Lower lobe of right lung (tissue), 2 donors: ENCODE measurements at regions not wholly inside any gene's neighbourhood (a gene's known extent, or its start where the extent isn't known, plus 50 kb on each side); places are given as distances from the start of the nearest gene placed in this dataset.

ENCODE experiments used
- ATAC-seq, 2 donors: fragments of 200-7000 bp; cut with Tn5 transposase; one replicate each; pipeline ENCODE4 v1.9.1; 2020 to 2022; ENCODE audit warnings: mild to moderate bottlenecking in 2 of 2, moderate library complexity in 2 of 2
- DNase-seq: peaks from one replicate; pipeline ENCODE4 v3.0.0-alpha.2; 2020
- H3K27ac ChIP-seq: fragments of 200-600 bp; one replicate; pipeline ENCODE4 v1.8.0; 2022
- H3K27me3 ChIP-seq: fragments of 200-600 bp; one replicate; pipeline ENCODE4 v1.8.0; 2022; ENCODE audit warnings: low read depth
- H3K36me3 ChIP-seq: fragments of 200-600 bp; one replicate; pipeline ENCODE4 v1.8.0; 2022; ENCODE audit warnings: mild to moderate bottlenecking
- H3K4me1 ChIP-seq: fragments of 200-600 bp; one replicate; pipeline ENCODE4 v1.8.0; 2022
- H3K4me3 ChIP-seq: fragments of 200-600 bp; one replicate; pipeline ENCODE4 v1.8.0; 2022; ENCODE audit warnings: mild to moderate bottlenecking
- H3K9me3 ChIP-seq: fragments of 200-600 bp; one replicate; pipeline ENCODE4 v1.8.0; 2022
- intact Hi-C: fragments of 100-400 bp; cut with DNase I; formaldehyde crosslinking; loops from one replicate; pipeline ENCODE4 v1.11.0; 2022
- TF ChIP-seq, protein P1 (sequence below): fragments of 200-600 bp; IDR thresholded peaks from one replicate; pipeline ENCODE4 v1.8.0; 2022; ENCODE audit warnings: antibody characterized with exemption, mild to moderate bottlenecking
- donor health status: DM: no; HTN: yes; CAD: no; lungs with severe emphysema.

DNA sequence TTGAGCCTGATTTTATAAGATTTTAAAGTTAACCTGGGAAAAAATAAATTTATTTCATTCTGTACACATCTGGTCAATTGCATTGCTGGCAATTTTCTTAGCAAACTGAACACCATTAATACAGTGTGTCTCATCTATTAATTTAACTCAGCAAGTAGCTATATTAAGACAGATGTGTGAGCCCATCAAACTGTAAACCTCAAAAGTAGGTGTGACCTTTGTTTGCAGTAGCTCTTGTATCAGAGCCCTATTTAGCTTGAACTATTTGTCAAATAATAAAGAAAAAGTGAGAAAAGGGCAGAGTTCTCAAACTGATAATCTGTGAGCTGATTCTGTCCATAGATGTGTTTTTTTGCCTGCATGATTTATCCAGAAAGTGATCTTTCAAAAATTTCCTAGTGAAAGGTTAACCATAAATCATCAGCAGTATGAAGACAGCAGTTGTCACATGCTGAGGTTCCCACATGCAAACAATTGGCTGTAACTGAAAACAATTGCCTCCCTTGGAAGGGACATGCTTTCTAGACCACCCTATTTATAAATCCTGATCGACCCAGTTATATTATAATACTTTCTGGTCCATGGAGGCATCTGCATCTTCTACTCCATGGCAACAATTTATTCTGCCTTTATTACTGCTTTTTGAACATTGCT lies 646.5 kb downstream of the NSUN3 start:
- H3K27me3 ChIP-seq = no peaks in the 10 kb centered on the region
- H3K4me3 ChIP-seq = no peak overlapping the region
- no peak overlapping the region for H3K27ac ChIP-seq
- no peak for DNase-seq
- peaks cover 4% of the 10 kb centered on the region for H3K9me3 ChIP-seq
- H3K36me3 ChIP-seq = no peaks in the 10 kb centered on the region
- TF ChIP-seq, protein P1, sequence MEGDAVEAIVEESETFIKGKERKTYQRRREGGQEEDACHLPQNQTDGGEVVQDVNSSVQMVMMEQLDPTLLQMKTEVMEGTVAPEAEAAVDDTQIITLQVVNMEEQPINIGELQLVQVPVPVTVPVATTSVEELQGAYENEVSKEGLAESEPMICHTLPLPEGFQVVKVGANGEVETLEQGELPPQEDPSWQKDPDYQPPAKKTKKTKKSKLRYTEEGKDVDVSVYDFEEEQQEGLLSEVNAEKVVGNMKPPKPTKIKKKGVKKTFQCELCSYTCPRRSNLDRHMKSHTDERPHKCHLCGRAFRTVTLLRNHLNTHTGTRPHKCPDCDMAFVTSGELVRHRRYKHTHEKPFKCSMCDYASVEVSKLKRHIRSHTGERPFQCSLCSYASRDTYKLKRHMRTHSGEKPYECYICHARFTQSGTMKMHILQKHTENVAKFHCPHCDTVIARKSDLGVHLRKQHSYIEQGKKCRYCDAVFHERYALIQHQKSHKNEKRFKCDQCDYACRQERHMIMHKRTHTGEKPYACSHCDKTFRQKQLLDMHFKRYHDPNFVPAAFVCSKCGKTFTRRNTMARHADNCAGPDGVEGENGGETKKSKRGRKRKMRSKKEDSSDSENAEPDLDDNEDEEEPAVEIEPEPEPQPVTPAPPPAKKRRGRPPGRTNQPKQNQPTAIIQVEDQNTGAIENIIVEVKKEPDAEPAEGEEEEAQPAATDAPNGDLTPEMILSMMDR = no peak
- ATAC-seq = no peak
- intact Hi-C loops = no loop called here
- no peaks in the 10 kb centered on the region for H3K4me1 ChIP-seq

DNA sequence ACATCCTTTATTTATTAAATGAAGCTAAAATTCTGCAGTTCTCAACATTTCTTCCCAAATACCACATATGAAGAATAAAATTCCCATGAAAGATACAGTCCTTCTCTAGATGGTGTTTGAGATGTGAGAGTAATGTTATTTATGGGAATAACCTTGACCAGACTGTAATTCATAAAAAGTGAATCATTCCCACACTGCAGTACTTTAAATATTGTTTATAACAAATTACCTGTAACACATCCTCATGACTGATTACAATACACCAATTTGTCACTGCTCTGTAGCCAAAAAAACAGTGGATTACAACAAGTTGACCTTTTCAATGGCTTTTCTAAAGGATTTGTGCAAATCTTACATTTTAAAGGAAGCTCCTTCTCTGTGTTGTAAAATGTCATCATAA lies 651.3 kb downstream of the NSUN3 start:
- no peak overlapping the region for H3K27ac ChIP-seq
- H3K27me3 ChIP-seq = no peaks in the 10 kb centered on the region
- TF ChIP-seq, protein P1 = no peak
- ATAC-seq = no peak
- no peak for DNase-seq
- H3K4me1 ChIP-seq = no peaks in the 10 kb centered on the region
- no peaks in the 10 kb centered on the region for H3K9me3 ChIP-seq
- no peak overlapping the region for H3K4me3 ChIP-seq
- intact Hi-C loops = no loop called here
- no peaks in the 10 kb centered on the region for H3K36me3 ChIP-seq

DNA sequence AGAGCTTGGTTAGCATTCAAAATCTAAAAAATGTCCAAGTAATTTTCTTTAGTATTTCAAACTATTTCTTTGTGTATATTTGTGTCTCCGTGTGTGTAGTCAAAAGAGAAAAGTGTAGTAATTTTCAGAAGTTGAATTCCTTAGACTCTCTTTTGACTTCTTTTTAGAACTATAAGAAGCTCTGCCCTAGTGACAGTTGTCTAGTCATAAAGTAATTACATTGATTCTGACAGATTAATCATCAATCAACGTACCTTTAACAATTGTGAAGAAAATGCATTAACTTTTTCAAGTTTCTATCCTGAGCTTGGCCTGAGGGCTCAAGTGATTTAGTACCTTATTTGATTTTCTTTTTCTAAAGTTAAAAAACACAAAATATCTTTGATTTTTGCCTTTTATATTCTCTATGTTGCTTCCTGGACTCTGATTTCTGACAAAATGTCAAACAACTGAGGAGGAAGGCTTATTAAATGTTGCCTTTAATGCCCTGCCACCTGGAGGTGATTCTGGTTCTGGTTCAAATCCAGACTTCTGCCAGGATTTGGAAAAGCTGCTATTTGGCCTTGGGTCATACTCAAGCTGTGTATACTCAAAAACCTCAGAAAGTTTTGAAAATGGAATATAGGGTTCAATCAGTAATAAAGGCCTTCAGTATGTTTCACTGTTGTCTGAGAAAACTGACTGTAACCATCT lies 653.6 kb downstream of the NSUN3 start:
- H3K36me3 ChIP-seq = no peaks in the 10 kb centered on the region
- no peak overlapping the region for H3K27ac ChIP-seq
- no peak for ATAC-seq
- H3K4me3 ChIP-seq = no peak overlapping the region
- no peaks in the 10 kb centered on the region for H3K4me1 ChIP-seq
- TF ChIP-seq, protein P1 = no peak
- H3K9me3 ChIP-seq = no peaks in the 10 kb centered on the region
- H3K27me3 ChIP-seq = no peaks in the 10 kb centered on the region
- no peak for DNase-seq
- intact Hi-C loops = no loop called here

DNA sequence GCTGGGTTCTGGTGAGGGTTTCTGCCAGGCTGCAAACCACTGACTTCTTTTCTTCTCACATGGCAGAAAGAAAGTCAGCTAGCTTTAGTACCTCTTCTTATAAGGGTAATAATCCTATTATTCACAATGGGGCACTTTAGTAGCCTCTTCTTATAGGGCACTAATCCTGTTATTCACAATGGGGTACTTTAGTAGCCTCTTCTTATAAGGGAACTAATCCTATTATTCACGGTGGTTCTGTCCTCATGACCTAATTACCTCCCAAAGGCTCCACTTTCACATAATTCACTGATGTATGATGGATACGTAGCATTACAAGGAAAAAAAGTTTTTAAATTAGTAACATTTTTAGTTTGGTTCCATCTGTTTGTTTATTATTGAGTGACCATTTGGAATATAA lies 671.3 kb downstream of the NSUN3 start:
- H3K9me3 ChIP-seq = no peaks in the 10 kb centered on the region

DNA sequence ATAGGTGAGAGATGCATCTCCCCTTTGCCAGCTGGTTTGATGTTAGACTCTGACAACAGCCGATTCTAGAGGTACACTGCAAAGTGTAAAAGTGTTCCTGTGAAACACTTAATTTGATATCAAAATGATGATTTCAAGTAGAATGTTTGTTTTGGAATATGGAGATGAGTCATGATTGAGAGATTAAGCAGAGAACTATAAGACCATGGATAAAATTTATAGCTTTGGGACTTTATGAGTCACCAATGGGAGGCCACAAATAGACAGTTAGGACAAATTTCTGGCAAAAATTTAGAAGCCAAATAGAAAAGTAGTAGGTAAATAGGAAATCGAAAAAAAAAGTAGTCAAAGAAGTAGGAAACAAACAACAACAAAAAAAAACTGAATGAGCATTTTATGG lies 672.5 kb downstream of the NSUN3 start:
- H3K36me3 ChIP-seq = no peaks in the 10 kb centered on the region
- H3K4me1 ChIP-seq = no peaks in the 10 kb centered on the region
- H3K4me3 ChIP-seq = no peak overlapping the region
- TF ChIP-seq, protein P1 = no peak
- ATAC-seq (no peak), DNase-seq (no peak)
- intact Hi-C loops = no loop called here
- no peaks in the 10 kb centered on the region for H3K9me3 ChIP-seq
- no peak overlapping the region for H3K27ac ChIP-seq
- H3K27me3 ChIP-seq = no peaks in the 10 kb centered on the region

More for the DNA sequence above, 671.3 kb downstream of the NSUN3 start:
- ATAC-seq (no peak), DNase-seq (no peak)
- Histone ChIP-seq H3K4me3 (no peak overlapping the region), H3K4me1 (no peaks in the 10 kb centered on the region), H3K27ac (no peak overlapping the region), H3K36me3 (no peaks in the 10 kb centered on the region), H3K27me3 (no peaks in the 10 kb centered on the region)
- intact Hi-C loops = no loop called here
- TF ChIP-seq, protein P1 = no peak
